K562 (cell line): ENCODE measurements at regions not wholly inside any gene's neighbourhood (a gene's known extent, or its start where the extent isn't known, plus 50 kb on each side); places are given as distances from the start of the nearest gene placed in this dataset.
"Not testable (repeated sequence)": the region's sequence is repeated elsewhere in the genome, so short reads cannot be mapped to it uniquely, and the experiment has no call there.

Source experiments
- ATAC-seq: fragments of 200-7000 bp; cut with Tn5 transposase; 3 replicates; pipeline ENCODE4 v1.9.1; 2020; ENCODE audit warnings: moderate library complexity
- BruUV-seq: library from RNA; stranded (reverse); fragments of 400-500 nt; replicated peaks from 2 replicates; lab custom pipeline; 2021; lab: Mats Ljungman, UMichigan
- CTCF ChIA-PET: fragments of 300-600 bp; formaldehyde crosslinking; extraction: SDS; loops from one replicate; lab custom pipeline; 2021; ENCODE audit warnings: low intra/inter-chr PET ratio; lab: Yijun Ruan, JAX
- POLR2A ChIA-PET: fragments of 300-600, 350-650 bp; sonication (Branson Sonifier 250); formaldehyde crosslinking; extraction: SDS; loops from one replicate; lab custom pipeline; 2021; ENCODE audit warnings: antibody characterized with exemption, inconsistent platforms; lab: Yijun Ruan, JAX
- DNase-seq, 4 experiments: peaks; one replicate each; pipeline versions ENCODE4 v3.0.0 to v3.0.0-alpha.2; 2011 to 2018; ENCODE audit warnings: low spot score in 3 of 4, mixed read lengths in 3 of 4; ENCODE audit errors: extremely low read depth in 1 of 4
- FAIRE-seq: peaks from 2 replicates; lab custom pipeline; 2011; peaks lifted over from hg19 to GRCh38; lab: Jason Lieb, UNC
- H2AFZ ChIP-seq: 2 replicates; pipeline ENCODE4 v1.6.0; 2011; ENCODE audit warnings: low read depth, low read length, control low read depth, inconsistent platforms
- H3K27ac ChIP-seq: fragments of 200-600 bp; 3 replicates; pipeline ENCODE4 v1.8.0; 2011; ENCODE audit warnings: low read depth, mild to moderate bottlenecking, control low read depth, inconsistent platforms, low read length, moderate library complexity, mixed read lengths; ENCODE audit errors: extremely low read depth
- H3K27me3 ChIP-seq, 2 experiments: fragments of 300-600 bp in 1 of 2; 2 replicates in 1 of 2; 3 replicates in 1 of 2; pipeline versions ENCODE4 v1.6.0 to v1.8.0; 2011; ENCODE audit warnings: inconsistent platforms in 2 of 2, low read length in 2 of 2, mild to moderate bottlenecking in 1 of 2, mixed read lengths in 1 of 2, moderate library complexity in 1 of 2; ENCODE audit not compliant: control insufficient read depth in 2 of 2, insufficient read depth in 2 of 2
- H3K36me3 ChIP-seq: fragments of 300-600 bp; 3 replicates; pipeline ENCODE4 v1.8.0; 2011; ENCODE audit warnings: mild to moderate bottlenecking, low read length, inconsistent platforms; ENCODE audit not compliant: control insufficient read depth, insufficient read depth
- H3K4me1 ChIP-seq, 2 experiments: fragments of 200-600 bp in 1 of 2; replicated peaks in 1 of 2; 2 replicates in 1 of 2; 3 replicates in 1 of 2; pipeline versions ENCODE4 v1.5.1 to v1.8.0; 2011; ENCODE audit warnings: inconsistent platforms in 2 of 2, low read length in 2 of 2, mild to moderate bottlenecking in 1 of 2, mixed read lengths in 1 of 2, moderate library complexity in 1 of 2; ENCODE audit not compliant: control insufficient read depth in 2 of 2, insufficient read depth in 2 of 2
- H3K4me2 ChIP-seq: 2 replicates; pipeline ENCODE4 v1.6.1; 2011; ENCODE audit warnings: low read length, control low read depth, inconsistent platforms, mixed read lengths; ENCODE audit not compliant: insufficient read depth
- H3K4me3 ChIP-seq: fragments of 200-600 bp; sonication (generic), shearing (Covaris generic); 2 replicates; pipeline ENCODE4 v1.5.1; 2016; ENCODE audit warnings: control low read depth, inconsistent platforms
- H3K79me2 ChIP-seq: fragments of 200-600 bp; 3 replicates; pipeline ENCODE4 v1.8.0; 2011; ENCODE audit warnings: low read length, inconsistent platforms; ENCODE audit not compliant: control insufficient read depth, insufficient read depth
- H3K9ac ChIP-seq, 2 experiments: 2 replicates each; pipeline versions ENCODE4 v1.6.0 to v1.6.1; 2011; ENCODE audit warnings: low read depth in 2 of 2, low read length in 2 of 2, control low read depth in 1 of 2, inconsistent platforms in 1 of 2, mild to moderate bottlenecking in 1 of 2, mixed read lengths in 1 of 2; ENCODE audit not compliant: insufficient read depth in 1 of 2
- H3K9me1 ChIP-seq: one replicate; pipeline ENCODE4 v1.6.0; 2011; ENCODE audit warnings: inconsistent platforms, mild to moderate bottlenecking, low read length, moderate library complexity; ENCODE audit not compliant: control insufficient read depth, insufficient read depth
- H3K9me3 ChIP-seq: replicated peaks from 2 replicates; pipeline ENCODE4 v1.5.1; 2011; ENCODE audit warnings: low read depth, low read length, inconsistent platforms; ENCODE audit not compliant: control insufficient read depth, insufficient read depth
- H4K20me1 ChIP-seq: replicated peaks from 2 replicates; pipeline ENCODE4 v1.6.1; 2011; ENCODE audit warnings: low read length, inconsistent platforms, mixed read lengths; ENCODE audit not compliant: control insufficient read depth, insufficient read depth
- EGR1 ChIP-seq: fragments of 450-650 bp; conservative IDR thresholded peaks from 2 replicates; pipeline ENCODE4 v1.6.1; 2017; ENCODE audit warnings: mild to moderate bottlenecking
- FOXA3 ChIP-seq, 2 experiments: fragments of 450-650 bp in 1 of 2; sonication (generic) in 1 of 2; formaldehyde crosslinking; IDR thresholded peaks in 1 of 2; conservative IDR thresholded peaks in 1 of 2; 2 replicates each; pipeline versions ENCODE4 v1.4.0 to v1.8.0; 2020 to 2022; ENCODE audit warnings: mild to moderate bottlenecking in 2 of 2, missing genetic modification reagents in 1 of 2
- FOXK2 ChIP-seq, 2 experiments: fragments of 450-650 bp; IDR thresholded peaks in 1 of 2; conservative IDR thresholded peaks in 1 of 2; 2 replicates each; pipeline ENCODE4 v1.6.1; 2016; ENCODE audit warnings: low read depth in 2 of 2, mild to moderate bottlenecking in 1 of 2
- YY1 ChIP-seq, 3 experiments: IDR thresholded peaks; 2 replicates each; pipeline ENCODE4 v1.6.1; 2011; ENCODE audit warnings: low read length in 2 of 3, mild to moderate bottlenecking in 2 of 3, moderate library complexity in 2 of 3, borderline replicate concordance in 1 of 3, control low read depth in 1 of 3, low read depth in 1 of 3; ENCODE audit not compliant: insufficient read depth in 3 of 3, insufficient replicate concordance in 2 of 3, control insufficient read depth in 1 of 3, insufficient read length in 1 of 3; ENCODE audit errors: extremely low read depth in 1 of 3
- WGBS: fragments of 100-300 bp; shearing (Covaris generic); methylation state at CpG from one replicate; pipeline ENCODE4 v1.1.6; 2016; ENCODE audit warnings: low coverage, mixed read lengths; ENCODE audit not compliant: insufficient coverage; ENCODE audit errors: missing lambda C conversion rate; 5-methylcytosine and 5-hydroxymethylcytosine counted together
- in situ Hi-C: fragments of 300-500 bp; cut with MboI; formaldehyde crosslinking; loops from 4 replicates; pipeline ENCODE4 v1.15.0; 2018; ENCODE audit warnings: inconsistent platforms, mixed read lengths
- intact Hi-C: fragments of 100-400 bp; cut with micrococcal nuclease; formaldehyde crosslinking; loops from 2 replicates; pipeline ENCODE4 v1.14.2; 2022
- TF ChIP-seq, protein P1 (sequence below), 2 experiments: fragments of 450-650 bp; conservative IDR thresholded peaks; 2 replicates each; pipeline ENCODE4 v1.6.1; 2017; ENCODE audit warnings: mild to moderate bottlenecking in 2 of 2, moderate library complexity in 2 of 2

DNA sequence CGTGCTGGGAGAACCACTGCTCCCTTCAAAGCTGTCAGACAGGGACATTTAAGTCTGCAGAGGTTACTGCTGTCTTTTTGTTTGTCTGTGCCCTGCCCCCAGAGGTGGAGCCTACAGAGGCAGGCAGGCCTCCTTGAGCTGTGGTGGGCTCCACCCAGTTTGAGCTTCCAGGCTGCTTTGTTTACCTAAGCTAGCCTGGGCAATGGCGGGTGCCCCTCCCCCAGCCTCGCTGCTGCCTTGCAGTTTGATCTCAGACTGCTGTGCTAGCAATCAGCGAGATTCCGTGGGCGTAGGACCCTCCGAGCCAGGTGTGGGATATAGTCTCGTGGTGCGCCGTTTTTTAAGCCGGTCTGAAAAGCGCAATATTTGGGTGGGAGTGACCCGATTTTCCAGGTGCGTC is 572.6 kb downstream of the RFPL4B start:
- H3K9me1 ChIP-seq, H3K4me3 ChIP-seq, in situ Hi-C loops, H3K4me2 ChIP-seq, H3K27me3 ChIP-seq, H4K20me1 ChIP-seq, FAIRE-seq, BruUV-seq, H3K36me3 ChIP-seq, H3K9ac ChIP-seq, CTCF ChIA-PET, intact Hi-C loops, H3K4me1 ChIP-seq, H2AFZ ChIP-seq, ATAC-seq, H3K9me3 ChIP-seq, POLR2A ChIA-PET, DNase-seq, H3K27ac ChIP-seq, H3K79me2 ChIP-seq: not testable (repeated sequence)
- WGBS: 4% methylated on average over 2 of the region's 14 CpGs
- TF ChIP-seq YY1 (IDR thresholded peaks at IDR 0.05; ENCODE audit: borderline replicate concordance in 1 of 3, control insufficient read depth in 1 of 3, extremely low read depth in 1 of 3, insufficient read depth in 3 of 3, insufficient read length in 1 of 3, insufficient replicate concordance in 2 of 3, low read depth in 1 of 3, low read length in 2 of 3): peak in 1 of 3 experiments; percentile 12
- peak in 1 of 2 experiments; percentile 39; a peak in 1 of 4 replicates for TF ChIP-seq FOXK2 (conservative IDR thresholded peaks at IDR 0.05 in 1 of 2, IDR thresholded peaks at IDR 0.05 in 1 of 2; ENCODE audit: low read depth in 2 of 2)
- TF ChIP-seq FOXA3 (CRISPR knock-in tag; conservative IDR thresholded peaks at IDR 0.05 in 1 of 2, IDR thresholded peaks at IDR 0.05 in 1 of 2): peak; percentile 31 to 71; a peak in 2 of 4 replicates
- TF ChIP-seq, protein P1, sequence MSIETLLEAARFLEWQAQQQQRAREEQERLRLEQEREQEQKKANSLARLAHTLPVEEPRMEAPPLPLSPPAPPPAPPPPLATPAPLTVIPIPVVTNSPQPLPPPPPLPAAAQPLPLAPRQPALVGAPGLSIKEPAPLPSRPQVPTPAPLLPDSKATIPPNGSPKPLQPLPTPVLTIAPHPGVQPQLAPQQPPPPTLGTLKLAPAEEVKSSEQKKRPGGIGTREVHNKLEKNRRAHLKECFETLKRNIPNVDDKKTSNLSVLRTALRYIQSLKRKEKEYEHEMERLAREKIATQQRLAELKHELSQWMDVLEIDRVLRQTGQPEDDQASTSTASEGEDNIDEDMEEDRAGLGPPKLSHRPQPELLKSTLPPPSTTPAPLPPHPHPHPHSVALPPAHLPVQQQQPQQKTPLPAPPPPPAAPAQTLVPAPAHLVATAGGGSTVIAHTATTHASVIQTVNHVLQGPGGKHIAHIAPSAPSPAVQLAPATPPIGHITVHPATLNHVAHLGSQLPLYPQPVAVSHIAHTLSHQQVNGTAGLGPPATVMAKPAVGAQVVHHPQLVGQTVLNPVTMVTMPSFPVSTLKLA (conservative IDR thresholded peaks at IDR 0.05): 0 out of 4 replicates have a peak, but pooled peaks of 1 of the 2 experiments have one; percentile 33
- 0 out of 2 replicates have a peak, but pooled peaks have one; percentile 20 for TF ChIP-seq EGR1
